ENCODE measurements at regions not wholly inside any gene's neighbourhood (a gene's known extent, or its start where the extent isn't known, plus 50 kb on each side); places are given as distances from the start of the nearest gene placed in this dataset.

DNA sequence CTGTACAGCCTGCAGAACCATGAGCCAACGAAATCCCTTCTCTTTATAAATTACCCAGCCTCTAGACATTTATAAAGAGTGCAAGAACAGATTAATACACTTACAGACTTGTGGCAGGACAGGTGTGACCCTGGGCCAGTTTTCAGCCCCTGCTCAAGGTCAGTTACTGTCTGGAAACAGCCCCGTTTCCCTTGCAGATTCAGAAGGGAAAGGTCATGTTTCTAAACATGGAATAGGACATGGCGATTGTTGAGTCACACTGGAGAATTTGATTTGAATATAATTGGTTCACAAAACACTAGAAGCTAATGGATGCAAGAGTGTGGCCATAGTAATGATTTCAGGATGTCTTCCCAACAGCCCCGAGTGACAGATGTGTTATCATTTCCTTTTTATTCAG lies 248.8 kb downstream of the DLL1 start:
- TF ChIP-seq, protein P1, sequence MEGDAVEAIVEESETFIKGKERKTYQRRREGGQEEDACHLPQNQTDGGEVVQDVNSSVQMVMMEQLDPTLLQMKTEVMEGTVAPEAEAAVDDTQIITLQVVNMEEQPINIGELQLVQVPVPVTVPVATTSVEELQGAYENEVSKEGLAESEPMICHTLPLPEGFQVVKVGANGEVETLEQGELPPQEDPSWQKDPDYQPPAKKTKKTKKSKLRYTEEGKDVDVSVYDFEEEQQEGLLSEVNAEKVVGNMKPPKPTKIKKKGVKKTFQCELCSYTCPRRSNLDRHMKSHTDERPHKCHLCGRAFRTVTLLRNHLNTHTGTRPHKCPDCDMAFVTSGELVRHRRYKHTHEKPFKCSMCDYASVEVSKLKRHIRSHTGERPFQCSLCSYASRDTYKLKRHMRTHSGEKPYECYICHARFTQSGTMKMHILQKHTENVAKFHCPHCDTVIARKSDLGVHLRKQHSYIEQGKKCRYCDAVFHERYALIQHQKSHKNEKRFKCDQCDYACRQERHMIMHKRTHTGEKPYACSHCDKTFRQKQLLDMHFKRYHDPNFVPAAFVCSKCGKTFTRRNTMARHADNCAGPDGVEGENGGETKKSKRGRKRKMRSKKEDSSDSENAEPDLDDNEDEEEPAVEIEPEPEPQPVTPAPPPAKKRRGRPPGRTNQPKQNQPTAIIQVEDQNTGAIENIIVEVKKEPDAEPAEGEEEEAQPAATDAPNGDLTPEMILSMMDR (IDR thresholded peaks at IDR 0.05): no peak
- TF ChIP-seq POLR2A (IDR thresholded peaks at IDR 0.05): no peak
